ENCODE measurements at regions not wholly inside any gene's neighbourhood (a gene's known extent, or its start where the extent isn't known, plus 50 kb on each side); places are given as distances from the start of the nearest gene placed in this dataset.

GRCh38 chr9:28410411-28410810, 837.1 kb upstream of the C9orf72 start:
- no peak for TF ChIP-seq CTCF (IDR thresholded peaks at IDR 0.05; ENCODE audit: unreplicated experiment in 3 of 3)
- no peak overlapping the region for H3K27ac Mint-ChIP-seq
- H3K27me3 Mint-ChIP-seq (ENCODE audit: low read depth) = no peaks in the 10 kb centered on the region
- no peaks in the 10 kb centered on the region for H3K36me3 Mint-ChIP-seq (ENCODE audit: low read depth)
- peaks cover 14% of the 10 kb centered on the region for H3K4me1 Mint-ChIP-seq
- no peak overlapping the region for H3K4me3 Mint-ChIP-seq
- no peaks in the 10 kb centered on the region for H3K9me3 Mint-ChIP-seq

GRCh38 chr9:28413471-28413870, 840.2 kb upstream of the C9orf72 start:
- no peak overlapping the region for H3K4me3 Mint-ChIP-seq
- H3K9me3 Mint-ChIP-seq = no peaks in the 10 kb centered on the region
- H3K4me1 Mint-ChIP-seq = peaks cover 8% of the 10 kb centered on the region
- TF ChIP-seq CTCF (IDR thresholded peaks at IDR 0.05; ENCODE audit: unreplicated experiment in 3 of 3) = no peak
- H3K27me3 Mint-ChIP-seq (ENCODE audit: low read depth) = no peaks in the 10 kb centered on the region
- no peak overlapping the region for H3K27ac Mint-ChIP-seq
- H3K36me3 Mint-ChIP-seq (ENCODE audit: low read depth) = no peaks in the 10 kb centered on the region

- no peak for TF ChIP-seq CTCF (IDR thresholded peaks at IDR 0.05; ENCODE audit: unreplicated experiment in 3 of 3)
- Mint-ChIP-seq H3K4me3 (no peak overlapping the region), H3K36me3 (ENCODE audit: low read depth) (no peaks in the 10 kb centered on the region), H3K9me3 (no peaks in the 10 kb centered on the region), H3K27me3 (ENCODE audit: low read depth) (no peaks in the 10 kb centered on the region), H3K27ac (no peak overlapping the region), H3K4me1 (no peaks in the 10 kb centered on the region)
These were observed 850.0 kb upstream of the C9orf72 start for GRCh38 chr9:28423255-28423654.

GRCh38 chr9:28435456-28435855, 862.2 kb upstream of the C9orf72 start:
- no peaks in the 10 kb centered on the region for H3K4me1 Mint-ChIP-seq
- no peaks in the 10 kb centered on the region for H3K9me3 Mint-ChIP-seq
- H3K27me3 Mint-ChIP-seq (ENCODE audit: low read depth) = no peaks in the 10 kb centered on the region
- no peak for TF ChIP-seq CTCF (IDR thresholded peaks at IDR 0.05; ENCODE audit: unreplicated experiment in 3 of 3)
- H3K27ac Mint-ChIP-seq = no peak overlapping the region
- no peaks in the 10 kb centered on the region for H3K36me3 Mint-ChIP-seq (ENCODE audit: low read depth)
- H3K4me3 Mint-ChIP-seq = no peak overlapping the region

- no peaks in the 10 kb centered on the region for H3K9me3 Mint-ChIP-seq
- H3K4me3 Mint-ChIP-seq = no peak overlapping the region
- no peaks in the 10 kb centered on the region for H3K36me3 Mint-ChIP-seq (ENCODE audit: low read depth)
These were observed 866.4 kb upstream of the C9orf72 start for GRCh38 chr9:28439688-28440087.

More at GRCh38 chr9:28439688-28440087, 866.4 kb upstream of the C9orf72 start:
- H3K27ac Mint-ChIP-seq = no peak overlapping the region
- H3K4me1 Mint-ChIP-seq = no peaks in the 10 kb centered on the region
- TF ChIP-seq CTCF (IDR thresholded peaks at IDR 0.05; ENCODE audit: unreplicated experiment in 3 of 3) = no peak
- H3K27me3 Mint-ChIP-seq (ENCODE audit: low read depth) = no peaks in the 10 kb centered on the region
